Osteoblast (primary cell): ENCODE measurements at regions not wholly inside any gene's neighbourhood (a gene's known extent, or its start where the extent isn't known, plus 50 kb on each side); places are given as distances from the start of the nearest gene placed in this dataset.
"Not testable (repeated sequence)": the region's sequence is repeated elsewhere in the genome, so short reads cannot be mapped to it uniquely, and the experiment has no call there.

ENCODE experiments used
- DNase-seq: peaks from one replicate; pipeline ENCODE4 v3.0.0; 2011; ENCODE audit warnings: low spot score, mixed read lengths; ENCODE audit not compliant: insufficient read length; ENCODE audit errors: missing footprints
- H2AFZ ChIP-seq: 2 replicates; pipeline ENCODE4 v1.6.0; 2011; ENCODE audit warnings: mild to moderate bottlenecking, low read length
- H3K27ac ChIP-seq: 2 replicates; pipeline ENCODE4 v1.5.1; 2011; ENCODE audit warnings: mild to moderate bottlenecking, low read depth, low read length, moderate library complexity
- H3K27me3 ChIP-seq: 2 replicates; pipeline ENCODE4 v1.6.0; 2012; ENCODE audit warnings: mild to moderate bottlenecking, control low read depth, inconsistent platforms, low read length, moderate library complexity; ENCODE audit not compliant: insufficient read depth
- H3K36me3 ChIP-seq: 2 replicates; pipeline ENCODE4 v1.5.1; 2011; ENCODE audit warnings: mild to moderate bottlenecking, low read length, control low read depth, moderate library complexity; ENCODE audit not compliant: insufficient read depth
- H3K4me1 ChIP-seq: 2 replicates; pipeline ENCODE4 v1.5.1; 2011; ENCODE audit warnings: mild to moderate bottlenecking, low read length, control low read depth, moderate library complexity; ENCODE audit not compliant: insufficient read depth
- H3K4me2 ChIP-seq: 2 replicates; pipeline ENCODE4 v1.6.0; 2011; ENCODE audit warnings: mild to moderate bottlenecking, low read length; ENCODE audit not compliant: insufficient read depth
- H3K4me3 ChIP-seq: fragments of 200-600 bp; sonication (generic); 3 replicates; pipeline ENCODE4 v1.5.1; 2012; ENCODE audit warnings: mild to moderate bottlenecking, low read length, inconsistent platforms; ENCODE audit not compliant: insufficient read depth
- H3K79me2 ChIP-seq: 2 replicates; pipeline ENCODE4 v1.6.0; 2012; ENCODE audit warnings: mild to moderate bottlenecking, low read length, control low read depth, inconsistent platforms; ENCODE audit not compliant: insufficient read depth
- H3K9me3 ChIP-seq: 2 replicates; pipeline ENCODE4 v1.5.1; 2011; ENCODE audit warnings: low read depth, low read length, control low read depth
- H4K20me1 ChIP-seq: 2 replicates; pipeline ENCODE4 v1.6.0; 2012; ENCODE audit warnings: mild to moderate bottlenecking, low read length, control low read depth; ENCODE audit not compliant: insufficient read depth
- TF ChIP-seq, protein P1 (sequence below): IDR thresholded peaks from 2 replicates; pipeline ENCODE4 v1.5.1; 2011; ENCODE audit warnings: mild to moderate bottlenecking, low read depth, low read length, moderate library complexity; ENCODE audit errors: extremely low read depth

DNA sequence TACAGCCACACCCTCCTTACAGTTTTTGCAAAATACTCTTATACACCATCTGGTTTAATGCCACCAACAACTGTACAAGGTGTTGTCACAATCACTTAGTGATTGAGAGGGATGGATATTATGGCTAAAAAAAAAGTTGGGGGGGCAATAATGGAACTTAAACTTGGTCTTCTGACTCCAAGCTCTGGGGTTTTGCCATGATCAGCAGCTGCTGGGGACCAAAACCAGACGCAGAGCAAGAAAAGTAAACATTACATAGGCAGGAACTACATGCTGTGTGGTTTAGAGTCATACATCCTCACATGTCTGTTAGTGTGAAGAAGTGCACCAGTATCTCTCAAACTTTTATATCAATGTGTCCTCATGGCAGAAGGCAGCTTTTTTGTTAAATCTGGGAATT, 152.4 kb downstream of the TBC1D2B start:
- not testable (repeated sequence) for H3K27me3 ChIP-seq, H3K36me3 ChIP-seq, H2AFZ ChIP-seq, H3K4me2 ChIP-seq, DNase-seq, H3K4me1 ChIP-seq, H3K4me3 ChIP-seq, H3K9me3 ChIP-seq, H3K79me2 ChIP-seq, H3K27ac ChIP-seq, H4K20me1 ChIP-seq

DNA sequence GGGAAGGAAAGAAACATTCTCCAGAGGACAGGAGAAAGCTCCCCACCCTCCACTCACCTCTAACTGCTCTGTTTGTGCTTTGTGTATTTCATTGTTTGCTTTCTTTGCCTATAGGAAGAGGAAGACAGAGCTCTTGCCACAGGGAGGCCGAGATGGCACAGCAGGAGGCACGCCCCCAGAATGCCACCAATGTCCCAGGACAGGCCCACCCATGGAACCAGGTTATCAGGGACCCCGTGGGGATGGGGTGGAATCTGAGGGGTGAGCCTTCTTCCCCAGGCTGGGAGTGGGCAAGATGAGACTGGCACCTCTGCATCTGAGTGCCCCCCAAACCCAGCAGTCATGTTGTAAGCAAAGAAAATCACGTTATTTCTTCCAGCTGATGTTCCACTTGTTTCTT, 155.8 kb downstream of the TBC1D2B start:
- TF ChIP-seq, protein P1, sequence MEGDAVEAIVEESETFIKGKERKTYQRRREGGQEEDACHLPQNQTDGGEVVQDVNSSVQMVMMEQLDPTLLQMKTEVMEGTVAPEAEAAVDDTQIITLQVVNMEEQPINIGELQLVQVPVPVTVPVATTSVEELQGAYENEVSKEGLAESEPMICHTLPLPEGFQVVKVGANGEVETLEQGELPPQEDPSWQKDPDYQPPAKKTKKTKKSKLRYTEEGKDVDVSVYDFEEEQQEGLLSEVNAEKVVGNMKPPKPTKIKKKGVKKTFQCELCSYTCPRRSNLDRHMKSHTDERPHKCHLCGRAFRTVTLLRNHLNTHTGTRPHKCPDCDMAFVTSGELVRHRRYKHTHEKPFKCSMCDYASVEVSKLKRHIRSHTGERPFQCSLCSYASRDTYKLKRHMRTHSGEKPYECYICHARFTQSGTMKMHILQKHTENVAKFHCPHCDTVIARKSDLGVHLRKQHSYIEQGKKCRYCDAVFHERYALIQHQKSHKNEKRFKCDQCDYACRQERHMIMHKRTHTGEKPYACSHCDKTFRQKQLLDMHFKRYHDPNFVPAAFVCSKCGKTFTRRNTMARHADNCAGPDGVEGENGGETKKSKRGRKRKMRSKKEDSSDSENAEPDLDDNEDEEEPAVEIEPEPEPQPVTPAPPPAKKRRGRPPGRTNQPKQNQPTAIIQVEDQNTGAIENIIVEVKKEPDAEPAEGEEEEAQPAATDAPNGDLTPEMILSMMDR: no peak
- no peak for DNase-seq
- Histone ChIP-seq H3K79me2 (no peaks in the 10 kb centered on the region), H3K4me3 (no peak overlapping the region), H3K27ac (no peak overlapping the region), H3K36me3 (no peaks in the 10 kb centered on the region), H3K4me2 (no peak overlapping the region), H3K4me1 (no peaks in the 10 kb centered on the region), H3K27me3 (no peaks in the 10 kb centered on the region), H4K20me1 (no peaks in the 10 kb centered on the region), H2AFZ (no peak overlapping the region), H3K9me3 (no peaks in the 10 kb centered on the region)

DNA sequence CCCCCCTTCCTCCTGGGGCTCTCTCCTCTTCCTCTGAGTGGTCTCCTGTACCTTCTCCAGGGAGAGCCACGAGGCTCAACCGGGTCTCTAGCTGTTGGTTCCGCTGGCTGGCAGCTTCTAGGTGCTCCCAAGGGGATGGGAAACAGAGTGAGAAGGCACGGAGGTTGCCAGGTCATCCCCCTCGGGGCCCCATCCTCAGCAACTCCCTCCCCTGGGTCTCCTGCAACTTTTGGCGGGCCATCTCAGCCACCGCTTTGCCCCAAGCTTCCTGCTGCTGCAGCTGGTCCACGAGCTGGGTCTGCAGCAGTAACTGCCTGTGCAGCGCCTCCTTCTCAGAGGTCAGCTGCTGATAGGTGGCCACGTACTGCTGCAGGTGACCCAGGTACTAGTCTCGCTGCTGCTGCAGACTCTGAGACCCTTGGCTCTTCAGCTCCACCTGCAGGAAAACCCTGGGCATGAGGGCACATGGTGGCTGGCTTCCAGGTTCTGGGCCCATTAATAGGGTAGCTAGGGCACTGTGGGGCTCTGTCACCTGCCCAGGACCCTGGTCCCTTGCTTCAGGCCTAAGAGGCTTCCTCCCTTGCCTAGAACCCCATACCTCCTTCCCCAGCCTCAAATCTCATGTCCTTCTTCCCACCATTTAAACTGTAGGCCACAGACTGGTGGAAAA, 160.4 kb downstream of the TBC1D2B start:
- H3K27ac ChIP-seq, DNase-seq, H3K4me1 ChIP-seq, H3K36me3 ChIP-seq, H3K4me2 ChIP-seq, H3K27me3 ChIP-seq, H2AFZ ChIP-seq, H3K4me3 ChIP-seq, H3K9me3 ChIP-seq, H3K79me2 ChIP-seq, H4K20me1 ChIP-seq: not testable (repeated sequence)

DNA sequence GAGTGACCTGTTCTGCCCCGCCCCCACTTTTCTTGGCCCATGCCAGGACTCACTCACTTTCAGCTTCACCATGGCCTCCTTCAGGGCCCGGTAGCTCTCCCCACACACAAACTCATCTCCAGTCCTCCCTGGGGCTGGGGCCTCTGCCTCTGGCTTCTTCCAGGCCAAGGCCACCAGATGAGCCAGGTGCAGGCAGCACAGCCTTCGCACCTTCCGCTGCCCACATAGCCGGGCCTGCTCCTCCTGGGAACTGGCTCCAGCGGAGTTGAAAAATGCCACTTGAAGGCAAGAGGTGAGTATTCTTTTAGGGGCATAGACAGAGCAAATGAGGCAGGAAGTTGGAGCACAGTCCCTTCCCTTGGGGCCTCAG, 161.6 kb downstream of the TBC1D2B start:
- H3K36me3 ChIP-seq, H2AFZ ChIP-seq, H3K4me3 ChIP-seq, H3K27ac ChIP-seq, DNase-seq, H4K20me1 ChIP-seq, H3K4me2 ChIP-seq, H3K4me1 ChIP-seq, H3K79me2 ChIP-seq, H3K9me3 ChIP-seq, H3K27me3 ChIP-seq: not testable (repeated sequence)

DNA sequence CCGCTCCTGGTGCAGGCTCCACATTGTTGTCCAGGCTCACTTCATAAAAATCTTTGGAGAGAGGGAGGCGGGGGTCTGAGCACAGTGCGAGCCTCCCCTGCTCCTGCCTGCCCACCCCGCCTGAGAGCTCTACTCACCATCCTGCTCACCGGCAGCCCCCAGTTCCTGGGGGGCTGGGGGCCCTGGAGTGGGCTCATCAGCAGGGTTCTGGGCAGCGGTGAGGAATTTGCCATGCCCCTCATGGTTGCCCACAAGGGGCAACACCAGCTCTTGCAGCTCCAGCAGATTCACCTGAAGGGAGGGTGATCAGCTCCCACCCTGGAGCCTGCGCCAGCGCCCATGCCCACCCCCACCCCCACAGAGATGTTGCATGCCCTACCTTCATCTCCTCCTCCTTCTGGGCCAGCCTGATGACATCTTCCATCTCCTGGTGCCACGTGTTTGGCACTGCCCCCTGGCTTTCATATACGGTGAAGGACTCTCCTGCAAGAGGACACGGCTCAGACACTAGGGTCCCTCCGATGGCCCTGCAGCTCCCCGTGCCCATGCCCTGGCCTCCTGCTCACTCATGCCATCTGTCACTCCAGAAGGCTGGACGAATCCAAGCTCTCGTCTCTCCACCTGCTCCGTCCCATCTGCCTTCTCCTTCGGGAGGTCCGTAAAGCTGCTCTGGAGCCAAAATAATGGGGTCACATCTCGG, 162.1 kb downstream of the TBC1D2B start:
- no peaks in the 10 kb centered on the region for H3K4me1 ChIP-seq
- no peak for DNase-seq
- no peak overlapping the region for H3K27ac ChIP-seq
- no peaks in the 10 kb centered on the region for H3K79me2 ChIP-seq
- no peaks in the 10 kb centered on the region for H3K36me3 ChIP-seq
- TF ChIP-seq, protein P1: no peak
- H2AFZ ChIP-seq: no peak overlapping the region
- no peak overlapping the region for H3K4me2 ChIP-seq
- no peaks in the 10 kb centered on the region for H4K20me1 ChIP-seq
- no peak overlapping the region for H3K4me3 ChIP-seq
- peaks cover 2% of the 10 kb centered on the region for H3K27me3 ChIP-seq
- H3K9me3 ChIP-seq: no peaks in the 10 kb centered on the region

DNA sequence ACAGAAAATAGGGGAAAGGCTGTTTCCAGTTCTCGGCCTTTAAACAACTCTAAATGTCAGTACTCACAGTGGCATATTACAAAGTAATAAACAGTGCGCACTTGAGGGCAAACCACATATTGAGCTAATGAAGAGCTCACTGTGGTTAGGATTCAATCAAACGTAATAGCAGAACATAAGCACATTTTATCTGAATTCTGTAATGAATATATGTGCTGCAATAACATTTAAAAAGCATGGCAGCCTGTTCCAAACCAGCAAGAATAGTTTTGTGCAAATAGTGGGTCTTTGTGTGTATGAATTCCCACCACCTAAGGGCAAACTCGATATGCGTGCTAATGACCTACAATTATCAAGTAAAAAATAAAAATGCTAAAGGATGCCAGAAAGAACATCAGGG, 163.0 kb downstream of the TBC1D2B start:
- not testable (repeated sequence) for H2AFZ ChIP-seq, H3K27me3 ChIP-seq, H3K4me2 ChIP-seq, H3K4me1 ChIP-seq, H3K9me3 ChIP-seq, H4K20me1 ChIP-seq, DNase-seq, H3K79me2 ChIP-seq, H3K36me3 ChIP-seq, H3K27ac ChIP-seq, H3K4me3 ChIP-seq
